T-helper 1 cell treated with Interleukin-12 subunit alpha and Interleukin-12 subunit beta and Interleukin-4 antibody, amounts not matched to agents 30 μg/mL and 1 μg/mL, for 36 hours (primary cell): ENCODE measurements at regions not wholly inside any gene's neighbourhood (a gene's known extent, or its start where the extent isn't known, plus 50 kb on each side); places are given as distances from the start of the nearest gene placed in this dataset.
"Not testable (repeated sequence)": the region's sequence is repeated elsewhere in the genome, so short reads cannot be mapped to it uniquely, and the experiment has no call there.

ENCODE experiments used
- H3K27ac Mint-ChIP-seq: one replicate; pipeline ENCODE4 v1.8.0; 2021; ENCODE audit warnings: mild to moderate bottlenecking, mixed read lengths
- H3K27me3 Mint-ChIP-seq: one replicate; pipeline ENCODE4 v1.8.0; 2021; ENCODE audit warnings: low read depth, mixed read lengths
- H3K36me3 Mint-ChIP-seq: one replicate; pipeline ENCODE4 v1.8.0; 2021; ENCODE audit warnings: low read depth, mixed read lengths
- H3K4me1 Mint-ChIP-seq: one replicate; pipeline ENCODE4 v1.8.0; 2021; ENCODE audit warnings: low read depth, mixed read lengths
- H3K4me3 Mint-ChIP-seq: one replicate; pipeline ENCODE4 v1.8.0; 2021; ENCODE audit warnings: mild to moderate bottlenecking, moderate library complexity, mixed read lengths
- H3K9me3 Mint-ChIP-seq: one replicate; pipeline ENCODE4 v1.8.0; 2021; ENCODE audit warnings: mixed read lengths

DNA sequence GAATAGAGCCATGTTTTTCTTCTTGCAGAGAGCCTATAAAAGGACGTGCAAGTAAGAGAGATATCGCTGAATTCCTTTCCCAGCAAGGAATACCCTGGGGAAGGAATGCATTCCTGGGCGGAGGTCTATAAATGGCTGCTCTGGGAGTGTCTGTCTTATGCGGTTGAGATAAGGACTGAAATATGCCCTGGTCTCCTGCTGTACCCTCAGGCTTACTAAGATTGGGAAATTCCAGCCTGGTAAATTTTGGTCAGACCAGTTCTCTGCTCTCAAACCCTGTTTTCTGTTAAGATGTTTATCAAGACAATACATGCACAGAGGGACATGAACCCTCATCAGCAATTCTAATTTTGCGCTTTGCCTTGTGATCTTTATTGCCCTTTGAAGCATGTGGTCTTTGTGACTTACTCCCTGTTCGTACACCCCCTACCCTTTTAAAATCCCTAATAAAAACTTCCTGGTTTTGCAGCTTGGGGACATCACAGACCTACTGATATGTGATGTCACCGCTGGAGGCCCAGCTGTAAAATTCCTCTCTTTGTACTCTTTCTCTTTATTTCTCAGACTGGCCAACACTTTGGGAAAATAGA lies 191.2 kb upstream of the ZNF804A start:
- not testable (repeated sequence) for H3K36me3 Mint-ChIP-seq, H3K9me3 Mint-ChIP-seq, H3K4me3 Mint-ChIP-seq, H3K27me3 Mint-ChIP-seq, H3K4me1 Mint-ChIP-seq, H3K27ac Mint-ChIP-seq

DNA sequence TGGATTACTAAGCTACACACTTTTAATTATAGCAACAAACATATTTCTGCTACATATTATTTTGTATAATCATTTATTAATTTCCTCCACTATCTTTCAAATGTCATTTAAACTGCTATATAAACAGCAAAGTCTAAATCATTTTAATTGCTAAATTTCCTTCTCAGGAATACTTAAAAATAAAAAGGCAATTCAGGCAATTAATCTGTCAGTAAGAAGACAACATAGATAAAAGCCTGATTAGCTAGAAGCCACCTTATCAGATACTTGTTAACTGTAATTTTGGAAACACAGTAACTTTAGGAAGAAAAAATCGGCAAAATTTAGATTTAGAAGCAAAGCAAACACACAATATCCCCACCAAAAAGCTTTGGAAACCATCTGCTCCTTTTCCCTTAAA lies 188.2 kb upstream of the ZNF804A start:
- Mint-ChIP-seq H3K27ac (no peak overlapping the region), H3K36me3 (no peaks in the 10 kb centered on the region), H3K4me1 (no peaks in the 10 kb centered on the region), H3K27me3 (no peaks in the 10 kb centered on the region), H3K9me3 (peaks cover 5% of the 10 kb centered on the region), H3K4me3 (no peak overlapping the region)

DNA sequence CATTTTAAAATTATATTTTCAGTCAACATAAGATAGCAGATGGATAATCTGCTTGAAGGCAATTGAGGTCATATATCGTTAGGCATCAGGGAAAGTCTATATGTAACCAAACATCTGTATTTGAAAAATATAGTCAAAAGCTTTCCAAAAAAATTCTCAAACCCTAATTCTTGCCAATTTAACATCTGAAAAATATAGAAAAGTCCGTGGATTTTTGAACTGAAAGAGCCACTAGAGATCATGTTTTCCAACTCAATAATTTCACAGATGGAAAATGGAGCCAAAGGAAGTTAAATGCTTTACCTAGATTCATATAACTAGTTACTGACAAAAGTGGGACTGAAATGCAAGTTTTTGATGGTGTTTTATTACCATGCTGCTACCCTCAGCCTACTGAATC lies 185.1 kb upstream of the ZNF804A start:
- H3K4me1 Mint-ChIP-seq: no peaks in the 10 kb centered on the region

DNA sequence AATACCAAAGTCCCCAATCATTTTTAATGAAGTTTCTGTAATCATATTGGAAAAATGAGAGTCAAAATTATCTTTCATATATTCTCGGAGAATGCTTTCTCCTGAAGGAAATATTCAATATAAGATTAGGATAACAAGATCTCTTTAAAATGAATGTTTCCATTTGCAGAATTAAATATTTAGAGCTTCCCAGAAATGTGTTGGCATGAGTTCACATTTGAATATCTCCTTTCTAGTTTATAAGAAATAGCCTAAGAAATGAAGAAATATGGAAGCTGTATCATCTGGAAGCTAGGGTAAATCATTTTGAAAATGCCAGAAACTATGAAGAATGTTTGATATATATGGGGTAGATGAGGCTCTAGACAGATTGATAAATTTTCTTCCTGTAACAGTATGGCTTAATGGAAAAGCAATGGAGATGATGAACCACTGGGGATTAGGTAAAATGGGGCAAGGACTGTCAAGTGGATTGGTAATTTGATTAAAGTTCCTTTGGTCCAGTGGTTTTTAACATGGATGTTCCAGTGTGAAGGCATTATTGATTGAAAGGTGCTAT lies 184.6 kb upstream of the ZNF804A start:
- H3K9me3 Mint-ChIP-seq: no peaks in the 10 kb centered on the region
- no peaks in the 10 kb centered on the region for H3K27me3 Mint-ChIP-seq
- no peak overlapping the region for H3K4me3 Mint-ChIP-seq
- no peak overlapping the region for H3K27ac Mint-ChIP-seq
- no peaks in the 10 kb centered on the region for H3K4me1 Mint-ChIP-seq
- no peaks in the 10 kb centered on the region for H3K36me3 Mint-ChIP-seq

More for the DNA sequence above, 185.1 kb upstream of the ZNF804A start:
- no peak overlapping the region for H3K4me3 Mint-ChIP-seq
- no peaks in the 10 kb centered on the region for H3K27me3 Mint-ChIP-seq
- no peak overlapping the region for H3K27ac Mint-ChIP-seq
- H3K9me3 Mint-ChIP-seq: no peaks in the 10 kb centered on the region
- H3K36me3 Mint-ChIP-seq: no peaks in the 10 kb centered on the region

DNA sequence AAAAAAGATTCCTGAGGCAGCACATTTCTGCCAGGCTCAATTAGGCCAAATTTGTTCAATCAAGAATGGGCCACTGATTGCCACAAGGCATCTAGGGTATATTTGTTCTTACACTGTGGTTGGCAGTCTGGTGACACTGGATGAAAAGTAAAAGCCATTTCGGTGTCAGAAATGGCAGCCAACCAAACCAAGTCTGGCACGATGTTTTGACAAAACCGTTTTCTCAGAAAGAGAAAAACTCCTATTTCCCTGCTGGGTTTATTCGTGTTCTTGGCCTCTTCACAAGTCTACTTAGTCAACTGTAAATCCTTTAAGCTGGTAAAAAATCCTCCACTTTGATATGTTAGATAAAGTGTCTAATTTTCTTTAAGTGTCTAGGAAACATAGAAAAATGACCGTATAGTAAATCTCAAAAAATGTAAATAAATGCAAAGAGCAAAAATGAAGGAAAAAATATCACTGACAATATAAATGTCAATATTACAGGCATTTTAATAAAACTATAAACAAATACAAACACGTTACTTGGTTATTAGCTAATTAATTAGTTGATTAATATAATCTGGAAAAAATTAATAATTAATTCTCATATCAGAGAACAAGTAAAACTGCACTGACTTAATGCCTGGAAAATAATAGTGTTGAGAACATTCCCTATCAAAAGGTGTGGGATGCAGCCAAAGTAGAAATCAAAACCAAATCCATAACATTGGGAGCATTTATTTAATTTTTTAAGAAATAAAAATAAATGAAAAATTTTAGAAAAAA lies 182.0 kb upstream of the ZNF804A start:
- Mint-ChIP-seq H3K4me1 (no peaks in the 10 kb centered on the region), H3K9me3 (no peaks in the 10 kb centered on the region), H3K27ac (no peak overlapping the region), H3K4me3 (no peak overlapping the region), H3K36me3 (no peaks in the 10 kb centered on the region), H3K27me3 (no peaks in the 10 kb centered on the region)

DNA sequence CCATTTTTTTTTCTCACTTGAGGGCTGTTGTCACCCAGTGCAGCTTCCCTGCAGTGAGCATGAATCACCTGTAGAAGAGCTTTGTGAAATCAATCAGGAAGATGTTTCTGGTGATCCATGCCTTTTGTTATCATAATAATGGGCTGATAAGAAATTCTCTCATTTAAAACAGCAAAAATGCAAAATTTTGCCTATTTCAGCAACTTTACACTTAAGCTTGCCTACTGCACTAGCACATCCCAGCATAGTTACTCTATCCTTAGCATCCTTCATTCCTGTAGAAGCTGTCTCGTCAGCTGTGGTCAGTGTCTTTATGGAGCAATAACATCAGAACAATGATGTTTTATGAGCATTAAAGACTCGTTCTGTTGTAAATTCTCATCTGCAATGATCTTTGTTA lies 178.6 kb upstream of the ZNF804A start:
- no peaks in the 10 kb centered on the region for H3K27me3 Mint-ChIP-seq
- no peaks in the 10 kb centered on the region for H3K4me1 Mint-ChIP-seq
- H3K4me3 Mint-ChIP-seq: no peak overlapping the region
- no peaks in the 10 kb centered on the region for H3K9me3 Mint-ChIP-seq
- H3K36me3 Mint-ChIP-seq: no peaks in the 10 kb centered on the region
- H3K27ac Mint-ChIP-seq: no peak overlapping the region

DNA sequence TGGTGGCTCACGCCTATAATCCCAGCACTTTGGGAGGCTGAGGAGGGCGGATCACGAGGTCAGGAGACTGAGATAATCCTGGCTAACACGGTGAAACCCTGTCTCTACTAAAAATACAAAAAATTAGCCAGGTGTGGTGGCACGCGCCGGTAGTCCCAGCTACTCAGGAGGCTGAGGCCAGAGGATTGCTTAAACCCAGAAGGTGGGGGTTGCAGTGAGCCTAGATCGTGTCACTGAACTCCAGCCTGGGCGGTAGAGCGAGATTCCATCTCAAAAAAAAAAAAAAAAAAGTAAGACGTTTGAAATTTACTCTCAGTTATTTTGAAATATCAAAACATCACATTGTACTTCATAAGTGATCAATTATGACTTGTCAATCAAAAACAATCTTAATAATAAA lies 176.9 kb upstream of the ZNF804A start:
- H3K36me3 Mint-ChIP-seq, H3K4me1 Mint-ChIP-seq, H3K27me3 Mint-ChIP-seq, H3K4me3 Mint-ChIP-seq, H3K27ac Mint-ChIP-seq, H3K9me3 Mint-ChIP-seq: not testable (repeated sequence)

DNA sequence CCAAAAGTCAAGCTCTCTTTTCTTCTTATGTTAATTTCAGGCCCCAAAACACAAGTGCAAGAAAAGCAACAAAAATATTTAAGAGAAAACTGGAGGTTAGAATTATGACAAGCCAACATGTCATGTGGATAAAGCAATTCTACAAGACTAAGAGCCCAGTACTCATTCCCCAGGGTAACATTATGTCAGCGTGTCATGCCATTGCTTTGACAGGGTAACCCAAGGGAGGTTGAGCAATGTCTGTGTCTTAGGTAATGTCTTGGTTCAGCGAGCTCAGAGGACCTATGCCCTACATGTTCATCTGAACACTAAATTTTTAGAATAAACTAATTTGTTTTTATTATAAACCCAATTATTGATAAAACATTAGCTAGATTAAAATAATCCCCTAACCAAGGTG lies 173.2 kb upstream of the ZNF804A start:
- H3K27ac Mint-ChIP-seq: no peak overlapping the region
- no peaks in the 10 kb centered on the region for H3K36me3 Mint-ChIP-seq
- H3K4me3 Mint-ChIP-seq: no peak overlapping the region
- H3K27me3 Mint-ChIP-seq: no peaks in the 10 kb centered on the region
- H3K4me1 Mint-ChIP-seq: no peaks in the 10 kb centered on the region
- no peaks in the 10 kb centered on the region for H3K9me3 Mint-ChIP-seq

DNA sequence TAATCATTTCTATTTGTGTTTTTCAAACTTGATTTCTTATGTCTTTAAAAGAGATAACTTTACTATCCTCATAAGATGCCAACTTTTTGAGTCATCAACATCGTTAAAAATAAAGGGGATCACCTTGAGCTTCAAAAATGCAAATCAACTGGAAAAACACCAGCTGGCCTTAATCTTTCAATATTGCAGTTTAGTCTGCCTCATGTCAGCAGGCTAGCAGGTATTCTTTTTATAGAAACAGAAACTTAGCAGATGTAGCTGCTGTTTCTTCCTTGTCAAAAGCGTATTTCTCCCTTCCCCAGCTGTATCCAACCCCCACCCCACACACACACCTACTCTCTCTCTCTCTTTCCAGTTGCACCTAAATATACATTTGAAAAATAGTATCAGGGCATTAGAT lies 154.1 kb upstream of the ZNF804A start:
- Mint-ChIP-seq H3K27ac (no peak overlapping the region), H3K4me3 (no peak overlapping the region), H3K36me3 (no peaks in the 10 kb centered on the region), H3K27me3 (no peaks in the 10 kb centered on the region), H3K4me1 (no peaks in the 10 kb centered on the region), H3K9me3 (no peaks in the 10 kb centered on the region)

DNA sequence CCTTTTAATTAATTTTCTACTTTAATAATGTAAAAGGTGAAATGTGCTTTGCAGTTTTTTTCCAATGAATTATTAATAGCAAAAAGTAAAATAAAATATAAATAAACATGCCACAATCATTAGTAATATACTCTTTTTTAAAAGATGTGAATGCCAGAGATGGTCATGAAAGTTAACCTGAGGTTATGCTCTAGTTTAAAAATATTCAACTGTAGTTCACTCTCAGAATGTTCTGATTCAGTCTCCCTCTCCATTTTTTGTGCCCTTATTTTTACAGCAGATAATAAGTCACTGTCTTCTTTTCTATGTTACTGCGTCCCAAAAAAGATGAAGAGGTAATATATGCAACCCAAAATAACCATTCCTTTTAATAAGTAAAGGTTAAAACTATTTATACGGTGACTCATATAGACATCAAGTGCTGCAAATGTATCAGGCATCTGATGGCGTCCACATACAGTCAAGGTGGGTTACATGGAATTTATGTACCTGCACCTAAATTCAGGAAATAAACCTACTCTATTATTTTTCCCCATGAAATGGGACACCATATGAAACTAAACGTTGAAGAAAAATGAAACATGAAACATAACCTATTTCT lies 153.6 kb upstream of the ZNF804A start:
- Mint-ChIP-seq H3K4me3 (no peak overlapping the region), H3K27ac (no peak overlapping the region), H3K9me3 (no peaks in the 10 kb centered on the region), H3K36me3 (no peaks in the 10 kb centered on the region), H3K4me1 (no peaks in the 10 kb centered on the region), H3K27me3 (no peaks in the 10 kb centered on the region)

DNA sequence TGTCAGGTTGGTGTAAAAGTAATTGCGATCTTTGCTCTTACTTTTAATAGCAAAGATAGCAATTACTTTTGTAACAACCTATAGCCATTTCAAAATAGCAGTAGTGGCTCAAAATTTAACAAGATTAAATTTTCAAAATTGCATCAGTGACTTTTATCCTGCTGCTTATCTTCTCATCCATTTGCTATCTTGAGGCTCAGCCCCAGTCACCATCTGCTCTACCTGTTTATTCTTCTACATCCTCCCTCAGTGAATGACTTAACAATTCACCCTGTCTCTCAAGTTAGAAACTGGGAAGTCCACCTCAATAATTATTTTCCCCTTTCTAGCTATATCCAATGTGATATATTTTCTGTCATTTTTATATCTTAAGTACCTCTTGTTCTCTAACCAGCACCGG lies 148.6 kb upstream of the ZNF804A start:
- no peak overlapping the region for H3K4me3 Mint-ChIP-seq
- H3K9me3 Mint-ChIP-seq: no peaks in the 10 kb centered on the region
- no peaks in the 10 kb centered on the region for H3K27me3 Mint-ChIP-seq
- H3K4me1 Mint-ChIP-seq: no peaks in the 10 kb centered on the region
- no peaks in the 10 kb centered on the region for H3K36me3 Mint-ChIP-seq
- H3K27ac Mint-ChIP-seq: no peak overlapping the region

DNA sequence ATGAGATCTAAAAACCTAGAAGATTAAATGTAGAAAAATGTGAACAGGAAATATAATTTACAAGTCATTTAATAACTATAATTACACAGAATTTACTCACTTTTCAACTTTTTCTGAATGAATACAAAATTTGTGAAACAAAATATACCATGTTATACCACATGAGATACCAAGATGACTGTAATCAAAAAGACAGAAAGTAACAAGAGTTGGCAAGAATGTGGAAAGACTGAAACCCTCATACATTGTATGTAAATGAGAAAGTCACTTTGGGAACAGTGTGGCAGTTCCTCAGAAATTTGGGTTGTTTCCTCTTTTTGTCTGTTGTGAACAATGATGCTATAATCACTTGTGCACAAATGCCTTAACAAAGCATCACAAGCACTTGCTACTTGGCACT lies 145.4 kb upstream of the ZNF804A start:
- no peak overlapping the region for H3K4me3 Mint-ChIP-seq

DNA sequence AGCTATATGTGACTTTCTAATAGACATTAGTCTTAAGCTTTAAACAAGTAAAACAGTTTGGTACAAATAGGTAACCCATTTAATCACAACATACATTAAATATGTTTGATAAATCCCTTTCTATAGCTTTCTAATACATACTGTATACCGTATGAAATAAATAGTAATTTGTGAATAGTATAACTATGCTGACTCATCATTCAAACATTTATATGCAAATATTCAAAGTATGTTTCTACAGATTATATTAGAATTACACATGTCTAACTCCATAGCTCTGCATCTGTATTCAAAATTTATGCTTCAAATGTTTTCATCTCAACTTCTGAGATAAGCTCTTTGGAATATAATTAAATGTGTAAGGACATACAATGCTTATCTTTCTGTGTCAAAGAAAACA lies 142.7 kb upstream of the ZNF804A start:
- Mint-ChIP-seq H3K27me3 (no peaks in the 10 kb centered on the region), H3K36me3 (no peaks in the 10 kb centered on the region), H3K4me1 (no peaks in the 10 kb centered on the region), H3K4me3 (no peak overlapping the region), H3K27ac (no peak overlapping the region), H3K9me3 (no peaks in the 10 kb centered on the region)

More for the DNA sequence above, 145.4 kb upstream of the ZNF804A start:
- Mint-ChIP-seq H3K27ac (no peak overlapping the region), H3K27me3 (no peaks in the 10 kb centered on the region), H3K4me1 (no peaks in the 10 kb centered on the region), H3K9me3 (no peaks in the 10 kb centered on the region), H3K36me3 (no peaks in the 10 kb centered on the region)

DNA sequence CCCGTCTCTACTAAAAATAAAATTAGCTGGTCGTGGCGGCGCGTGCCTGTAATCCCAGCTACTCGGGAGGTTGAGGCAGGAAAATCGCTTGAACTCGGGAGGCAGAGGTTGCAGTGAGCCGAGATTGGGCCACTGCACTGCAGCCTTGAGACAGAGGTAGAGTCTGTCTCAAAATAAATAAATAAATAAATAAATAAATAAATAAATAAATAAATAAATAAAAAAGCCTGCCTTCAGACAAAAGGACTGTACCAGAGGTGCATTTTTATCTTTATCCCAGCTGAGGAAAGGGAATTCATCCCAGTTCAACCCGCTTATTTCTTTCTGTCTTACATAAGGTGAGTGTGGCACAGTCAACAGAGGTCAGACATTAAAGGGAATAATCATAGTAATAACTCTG lies 141.6 kb upstream of the ZNF804A start:
- not testable (repeated sequence) for H3K9me3 Mint-ChIP-seq, H3K4me3 Mint-ChIP-seq, H3K27me3 Mint-ChIP-seq, H3K4me1 Mint-ChIP-seq, H3K36me3 Mint-ChIP-seq, H3K27ac Mint-ChIP-seq
